Hepatocyte (in vitro differentiated cells): ENCODE measurements at regions not wholly inside any gene's neighbourhood (a gene's known extent, or its start where the extent isn't known, plus 50 kb on each side); places are given as distances from the start of the nearest gene placed in this dataset.

Experiments
- CTCF ChIP-seq: fragments of 200-600 bp; sonication (generic); IDR thresholded peaks from 2 replicates; pipeline ENCODE4 v1.5.1; 2016; ENCODE audit warnings: antibody characterized with exemption, mild to moderate bottlenecking; ENCODE audit not compliant: poor library complexity
- EZH2 ChIP-seq: fragments of 200-600 bp; sonication (generic); IDR thresholded peaks from 2 replicates; pipeline ENCODE4 v1.6.1; 2016; ENCODE audit warnings: antibody characterized with exemption, mild to moderate bottlenecking, borderline replicate concordance
- EZH2phosphoT487 ChIP-seq: fragments of 200-600 bp; sonication (generic); IDR thresholded peaks from one replicate; pipeline ENCODE4 v1.6.1; 2018; ENCODE audit warnings: antibody characterized with exemption, mild to moderate bottlenecking, low read depth, moderate library complexity; ENCODE audit not compliant: unreplicated experiment, severe bottlenecking

GRCh38 chr7:20012100-20012499, 205.1 kb downstream of the MACC1 start:
- no peak for TF ChIP-seq CTCF
- TF ChIP-seq EZH2: no peak
- TF ChIP-seq EZH2phosphoT487: no peak
